Uterus (tissue), 2 donors: ENCODE measurements at regions not wholly inside any gene's neighbourhood (a gene's known extent, or its start where the extent isn't known, plus 50 kb on each side); places are given as distances from the start of the nearest gene placed in this dataset.

Source experiments
- POLR2A ChIP-seq, 2 donors: fragments of 450-650 bp; IDR thresholded peaks; one replicate each; pipeline ENCODE4 v1.6.1; 2016; ENCODE audit warnings: antibody characterized with exemption in 2 of 2, mild to moderate bottlenecking in 1 of 2, moderate library complexity in 1 of 2
- TF ChIP-seq, protein P1 (sequence below), 4 experiments: fragments of 200-600 bp in 2 of 4; fragments of 450-650 bp in 2 of 4; sonication (generic) in 2 of 4; IDR thresholded peaks; one replicate each; pipeline ENCODE4 v1.5.1; 2016 to 2019; ENCODE audit warnings: antibody characterized with exemption in 4 of 4, mild to moderate bottlenecking in 2 of 4, moderate library complexity in 1 of 4

DNA sequence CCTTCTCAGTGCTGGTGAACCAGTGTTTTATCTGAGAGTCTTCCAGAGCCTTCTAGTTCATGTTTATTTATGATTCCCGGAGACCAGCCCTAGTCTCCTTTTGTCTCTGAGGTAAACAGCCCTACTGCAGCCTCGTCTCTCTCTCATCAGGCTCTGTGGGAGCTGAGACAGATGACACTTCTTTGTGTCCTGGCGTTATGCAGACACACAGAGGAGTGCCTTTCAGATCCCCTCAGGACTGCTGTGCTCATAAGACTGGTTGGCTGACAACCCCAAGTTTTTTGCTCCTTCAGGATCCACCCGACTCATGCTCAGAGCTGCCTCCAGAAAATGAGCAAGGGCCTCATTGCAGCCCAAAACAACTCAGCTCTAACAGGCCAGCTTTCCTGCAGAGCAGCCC is 523.8 kb upstream of the SPHKAP start:
- TF ChIP-seq, protein P1, sequence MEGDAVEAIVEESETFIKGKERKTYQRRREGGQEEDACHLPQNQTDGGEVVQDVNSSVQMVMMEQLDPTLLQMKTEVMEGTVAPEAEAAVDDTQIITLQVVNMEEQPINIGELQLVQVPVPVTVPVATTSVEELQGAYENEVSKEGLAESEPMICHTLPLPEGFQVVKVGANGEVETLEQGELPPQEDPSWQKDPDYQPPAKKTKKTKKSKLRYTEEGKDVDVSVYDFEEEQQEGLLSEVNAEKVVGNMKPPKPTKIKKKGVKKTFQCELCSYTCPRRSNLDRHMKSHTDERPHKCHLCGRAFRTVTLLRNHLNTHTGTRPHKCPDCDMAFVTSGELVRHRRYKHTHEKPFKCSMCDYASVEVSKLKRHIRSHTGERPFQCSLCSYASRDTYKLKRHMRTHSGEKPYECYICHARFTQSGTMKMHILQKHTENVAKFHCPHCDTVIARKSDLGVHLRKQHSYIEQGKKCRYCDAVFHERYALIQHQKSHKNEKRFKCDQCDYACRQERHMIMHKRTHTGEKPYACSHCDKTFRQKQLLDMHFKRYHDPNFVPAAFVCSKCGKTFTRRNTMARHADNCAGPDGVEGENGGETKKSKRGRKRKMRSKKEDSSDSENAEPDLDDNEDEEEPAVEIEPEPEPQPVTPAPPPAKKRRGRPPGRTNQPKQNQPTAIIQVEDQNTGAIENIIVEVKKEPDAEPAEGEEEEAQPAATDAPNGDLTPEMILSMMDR (IDR thresholded peaks at IDR 0.05), result no peak
- TF ChIP-seq POLR2A (IDR thresholded peaks at IDR 0.05), result no peak
